Loucy (cell line): ENCODE measurements at regions not wholly inside any gene's neighbourhood (a gene's known extent, or its start where the extent isn't known, plus 50 kb on each side); places are given as distances from the start of the nearest gene placed in this dataset.

Experiments
- H2AFZ ChIP-seq: fragments of 200-600 bp; sonication (generic); 2 replicates; pipeline ENCODE4 v1.6.0; 2016; ENCODE audit warnings: antibody characterized with exemption, mild to moderate bottlenecking, low read length, moderate library complexity
- H3F3A ChIP-seq: fragments of 200-600 bp; 2 replicates; pipeline ENCODE4 v1.6.0; 2016; ENCODE audit warnings: antibody characterized with exemption, low read depth, mild to moderate bottlenecking
- H3K27me3 ChIP-seq: fragments of 200-600 bp; sonication (generic); 2 replicates; pipeline ENCODE4 v1.6.1; 2014; ENCODE audit warnings: low read length, mild to moderate bottlenecking; ENCODE audit not compliant: insufficient read depth, poor library complexity, severe bottlenecking
- H3K36me3 ChIP-seq: fragments of 200-600 bp; sonication (generic); 2 replicates; pipeline ENCODE4 v1.6.1; 2016; ENCODE audit warnings: low read length; ENCODE audit not compliant: insufficient read depth
- H3K4me1 ChIP-seq: fragments of 200-600 bp; sonication (generic); 2 replicates; pipeline ENCODE4 v1.5.1; 2014; ENCODE audit warnings: low read length, mild to moderate bottlenecking; ENCODE audit not compliant: insufficient read depth, poor library complexity, severe bottlenecking
- H3K4me2 ChIP-seq: fragments of 200-600 bp; sonication (generic); 2 replicates; pipeline ENCODE4 v1.6.0; 2014; ENCODE audit warnings: antibody characterized with exemption, low read length, low read depth, mild to moderate bottlenecking; ENCODE audit not compliant: poor library complexity, severe bottlenecking
- H3K4me3 ChIP-seq: fragments of 200-600 bp; sonication (generic); 2 replicates; pipeline ENCODE4 v1.5.1; 2014; ENCODE audit warnings: low read length, mild to moderate bottlenecking, mixed read lengths; ENCODE audit not compliant: poor library complexity, severe bottlenecking
- H3K79me2 ChIP-seq: fragments of 200-600 bp; sonication (generic); 2 replicates; pipeline ENCODE4 v1.6.1; 2014; ENCODE audit warnings: low read length; ENCODE audit not compliant: insufficient read depth
- H3K9ac ChIP-seq: fragments of 200-600 bp; sonication (generic); 2 replicates; pipeline ENCODE4 v1.6.0; 2014; ENCODE audit warnings: mild to moderate bottlenecking, low read depth, low read length, moderate library complexity; ENCODE audit not compliant: poor library complexity, severe bottlenecking
- H3K9me2 ChIP-seq: fragments of 200-600 bp; sonication (generic); replicated peaks from 2 replicates; pipeline ENCODE4 v1.6.1; 2016; ENCODE audit warnings: low read depth, low read length, mixed read lengths
- H3K9me3 ChIP-seq: fragments of 200-600 bp; sonication (generic); 2 replicates; pipeline ENCODE4 v1.6.1; 2014; ENCODE audit warnings: mild to moderate bottlenecking, antibody characterized with exemption, low read length, low read depth; ENCODE audit not compliant: insufficient read depth
- H4K20me1 ChIP-seq: fragments of 200-600 bp; sonication (generic); 2 replicates; pipeline ENCODE4 v1.6.0; 2014; ENCODE audit warnings: antibody characterized with exemption, low read length, mild to moderate bottlenecking; ENCODE audit not compliant: insufficient read depth, poor library complexity, severe bottlenecking
- CTCF ChIP-seq: fragments of 200-600 bp; sonication (generic); conservative IDR thresholded peaks from 2 replicates; pipeline ENCODE4 v1.5.1; 2014; ENCODE audit warnings: mild to moderate bottlenecking, antibody characterized with exemption, low read length
- EZH2phosphoT487 ChIP-seq: fragments of 200-600 bp; IDR thresholded peaks from 2 replicates; pipeline ENCODE4 v1.6.1; 2018; ENCODE audit warnings: antibody characterized with exemption, mild to moderate bottlenecking, moderate library complexity, borderline replicate concordance

- Histone ChIP-seq H3K9ac (no peak overlapping the region), H3K27me3 (no peaks in the 10 kb centered on the region), H3K4me1 (peaks cover 81% of the 10 kb centered on the region), H3F3A (peaks cover 5% of the 10 kb centered on the region; the same call in 1 of the 2 replicates), H3K79me2 (no peaks in the 10 kb centered on the region), H3K36me3 (no peaks in the 10 kb centered on the region), H3K4me2 (no peak overlapping the region), H2AFZ (no peak overlapping the region), H3K9me3 (no peaks in the 10 kb centered on the region), H3K4me3 (no peak overlapping the region), H4K20me1 (no peaks in the 10 kb centered on the region), H3K9me2 (no peaks in the 10 kb centered on the region)
- TF ChIP-seq CTCF (no peak), EZH2phosphoT487 (no peak)
Observed at GRCh38 chr4:80133240-80133783, 60.3 kb upstream of the ANTXR2 start.

GRCh38 chr4:80129785-80130184 is 56.8 kb upstream of the ANTXR2 start:
- Histone ChIP-seq H3K4me2 (peak overlapping the region; percentile 86), H3K9me2 (no peaks in the 10 kb centered on the region), H3K27me3 (no peaks in the 10 kb centered on the region), H3K4me1 (peaks cover 80% of the 10 kb centered on the region), H3K9me3 (no peaks in the 10 kb centered on the region), H3F3A (peaks cover 31% of the 10 kb centered on the region), H3K36me3 (no peaks in the 10 kb centered on the region), H2AFZ (no peak overlapping the region), H4K20me1 (no peaks in the 10 kb centered on the region), H3K9ac (peak overlapping the region; percentile 85), H3K79me2 (0 out of 2 replicates have a peak, but pooled peaks cover under 1% of the 10 kb centered on the region), H3K4me3 (peak overlapping the region; percentile 34)
- no peak for TF ChIP-seq CTCF

GRCh38 chr4:80128941-80129340 is 55.9 kb upstream of the ANTXR2 start:
- Histone ChIP-seq H3K9me2 (no peaks in the 10 kb centered on the region), H3K4me3 (peak overlapping the region; percentile 34), H3F3A (peaks cover 31% of the 10 kb centered on the region), H2AFZ (no peak overlapping the region), H3K27me3 (no peaks in the 10 kb centered on the region), H3K4me1 (peaks cover 80% of the 10 kb centered on the region), H3K36me3 (no peaks in the 10 kb centered on the region), H3K4me2 (peak overlapping the region; percentile 86), H3K9ac (peak overlapping the region; percentile 85), H3K79me2 (peaks cover 9% of the 10 kb centered on the region), H4K20me1 (no peaks in the 10 kb centered on the region), H3K9me3 (no peaks in the 10 kb centered on the region)
- TF ChIP-seq CTCF (no peak), EZH2phosphoT487 (no peak)
